Hindlimb muscle (tissue), 1 donor: ENCODE measurements at regions not wholly inside any gene's neighbourhood (a gene's known extent, or its start where the extent isn't known, plus 50 kb on each side); places are given as distances from the start of the nearest gene placed in this dataset.

Source experiments
- DNase-seq: peaks from one replicate; pipeline ENCODE4 v3.0.0-alpha.2; 2013

- no peak for DNase-seq
Measured at GRCh38 chr7:11895337-11895736, 63.3 kb upstream of the THSD7A start.

- no peak for DNase-seq
Measured at GRCh38 chr7:11896663-11897062, 64.7 kb upstream of the THSD7A start.

GRCh38 chr7:11899247-11899646, 67.2 kb upstream of the THSD7A start:
- no peak for DNase-seq

GRCh38 chr7:11910253-11910652, 78.3 kb upstream of the THSD7A start:
- DNase-seq: no peak

GRCh38 chr7:11911900-11912299, 79.9 kb upstream of the THSD7A start:
- DNase-seq: no peak

GRCh38 chr7:11914645-11915044, 82.6 kb upstream of the THSD7A start:
- no peak for DNase-seq

GRCh38 chr7:11923376-11923930, 91.5 kb upstream of the THSD7A start:
- DNase-seq: no peak

GRCh38 chr7:11931307-11931706, 99.3 kb upstream of the THSD7A start:
- no peak for DNase-seq

GRCh38 chr7:11934796-11935195, 102.8 kb upstream of the THSD7A start:
- DNase-seq: no peak

- no peak for DNase-seq
Measured at GRCh38 chr7:11935905-11936304, 103.9 kb upstream of the THSD7A start.

- DNase-seq: no peak
Measured at GRCh38 chr7:11946794-11947193, 114.8 kb upstream of the THSD7A start.

GRCh38 chr7:11950281-11950680, 118.3 kb upstream of the THSD7A start:
- DNase-seq: no peak

- no peak for DNase-seq
Measured at GRCh38 chr7:11950942-11951341, 118.9 kb upstream of the THSD7A start.

GRCh38 chr7:11951909-11952308, 119.9 kb upstream of the THSD7A start:
- DNase-seq: no peak

- no peak for DNase-seq
Measured at GRCh38 chr7:11952972-11953371, 121.0 kb upstream of the THSD7A start.

GRCh38 chr7:11956991-11957390, 125.0 kb upstream of the THSD7A start:
- no peak for DNase-seq

- no peak for DNase-seq
Measured at GRCh38 chr7:11957956-11958355, 126.0 kb upstream of the THSD7A start.

- no peak for DNase-seq
Measured at GRCh38 chr7:11959121-11959520, 127.1 kb upstream of the THSD7A start.

- DNase-seq: no peak
Measured at GRCh38 chr7:11960621-11961020, 128.6 kb upstream of the THSD7A start.

GRCh38 chr7:11969643-11970042, 137.6 kb upstream of the THSD7A start:
- no peak for DNase-seq

- no peak for DNase-seq
Measured at GRCh38 chr7:11970132-11970531, 138.1 kb upstream of the THSD7A start.

GRCh38 chr7:11985376-11985775, 153.4 kb upstream of the THSD7A start:
- no peak for DNase-seq

- DNase-seq: no peak
Measured at GRCh38 chr7:11985971-11986370, 154.0 kb upstream of the THSD7A start.

GRCh38 chr7:11988186-11988585, 156.2 kb upstream of the THSD7A start:
- DNase-seq: no peak

- DNase-seq: no peak
Measured at GRCh38 chr7:12002428-12002827, 170.4 kb upstream of the THSD7A start.
